ENCODE measurements at regions not wholly inside any gene's neighbourhood (a gene's known extent, or its start where the extent isn't known, plus 50 kb on each side); places are given as distances from the start of the nearest gene placed in this dataset.

DNA sequence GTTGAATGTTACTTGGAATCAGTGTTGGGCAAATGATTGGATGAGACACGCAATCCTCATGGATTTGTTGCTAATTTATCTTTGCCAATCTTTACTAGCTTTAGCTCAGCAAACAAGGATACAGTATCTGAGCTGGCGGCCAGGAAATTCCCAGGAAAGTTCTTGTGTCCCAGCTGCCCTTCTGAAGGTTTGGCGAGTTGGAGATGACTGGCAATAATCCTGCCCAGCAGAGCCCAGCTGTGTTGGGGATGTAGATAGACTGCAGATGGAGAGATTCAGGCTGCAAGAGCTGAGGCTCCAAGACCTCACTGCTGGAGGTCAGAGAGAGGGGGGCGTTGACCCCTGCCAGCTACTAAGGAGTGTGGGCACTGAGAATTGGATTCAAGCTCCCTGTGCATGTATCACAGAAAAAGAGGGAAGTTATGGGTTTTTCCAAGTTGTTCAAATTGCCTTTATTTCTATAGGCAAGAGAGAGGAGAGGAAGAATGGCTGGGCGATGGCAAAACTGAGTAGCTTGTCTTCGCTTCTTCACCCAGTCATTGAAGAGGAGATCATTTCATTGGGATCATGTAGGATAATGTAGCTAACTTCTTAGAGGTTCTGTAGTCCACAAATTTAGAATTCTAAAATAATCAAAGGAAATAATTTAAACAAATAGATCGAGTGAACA is 506.8 kb upstream of the LRATD1 start:
- H2BK20ac ChIP-seq (ENCODE audit: low read depth, low read length, poor library complexity, severe bottlenecking) = no peak overlapping the region
- no peak overlapping the region for H2BK15ac ChIP-seq (ENCODE audit: low read depth, low read length)
- H3K9ac ChIP-seq (ENCODE audit: extremely low read depth, insufficient read length, low read length) = no peak overlapping the region
- no peak overlapping the region for H2BK120ac ChIP-seq (ENCODE audit: low read depth, low read length, poor library complexity, severe bottlenecking)
- H3K4me2 ChIP-seq (ENCODE audit: insufficient read depth, insufficient read length, low read length) = no peak overlapping the region
- H3K27ac ChIP-seq (ENCODE audit: insufficient read length, low read depth, low read length) = no peak overlapping the region
- no peaks in the 10 kb centered on the region for H3K4me1 Mint-ChIP-seq
- no peak overlapping the region for H4K5ac ChIP-seq (ENCODE audit: insufficient read length, low read depth, low read length)
- no peaks in the 10 kb centered on the region for H3K23me2 ChIP-seq (ENCODE audit: insufficient read length, low read depth, low read length, poor library complexity, severe bottlenecking)
- H2AK5ac ChIP-seq (ENCODE audit: insufficient read length, low read length) = no peak overlapping the region
- H2BK12ac ChIP-seq (ENCODE audit: insufficient read length, low read depth, low read length) = no peak overlapping the region
- H3K79me2 ChIP-seq (ENCODE audit: insufficient read depth, low read length) = no peaks in the 10 kb centered on the region; the same call in 1 of the 2 replicates
- H3K18ac ChIP-seq (ENCODE audit: insufficient read length, low read depth, low read length) = no peak overlapping the region
- no peak overlapping the region for H4K91ac ChIP-seq (ENCODE audit: insufficient read length, low read depth, low read length)
- H3K9me3 Mint-ChIP-seq = peaks cover 5 to 7% of the 10 kb centered on the region in 2 experiments; a peak in 3 of 5 replicates
- no peak overlapping the region for H3K56ac ChIP-seq (ENCODE audit: insufficient read length, low read depth, low read length)
- no peaks in the 10 kb centered on the region for H3K9me3 ChIP-seq (ENCODE audit: control insufficient read depth, low read depth, low read length)
- H3T11ph ChIP-seq (ENCODE audit: low read length) = no peak overlapping the region
- peaks cover 0 to 5% (median 3%) of the 10 kb centered on the region in 3 experiments; a peak in 4 of 7 replicates for H3K36me3 Mint-ChIP-seq (ENCODE audit: insufficient read depth in 1 of 3, low read depth in 3 of 3)
- no peak overlapping the region for H4K8ac ChIP-seq (replicated peaks; ENCODE audit: insufficient read length, low read depth, low read length)
- no peak overlapping the region for H3K4ac ChIP-seq (ENCODE audit: low read depth, low read length)
- H3K27me3 Mint-ChIP-seq (ENCODE audit: low read depth) = no peaks in the 10 kb centered on the region
- H3K27me3 ChIP-seq (ENCODE audit: insufficient read depth, low read length) = no peaks in the 10 kb centered on the region
- no peak overlapping the region for H2AFZ ChIP-seq (ENCODE audit: low read length)
- no peak overlapping the region for H3K23ac ChIP-seq (ENCODE audit: insufficient read length, low read depth, low read length)
- H4K20me1 ChIP-seq (ENCODE audit: control insufficient read depth, insufficient read depth, insufficient read length) = no peaks in the 10 kb centered on the region
- no peaks in the 10 kb centered on the region for H3K79me1 ChIP-seq (ENCODE audit: insufficient read depth, low read depth, low read length, poor library complexity, severe bottlenecking)
- H2BK5ac ChIP-seq (ENCODE audit: insufficient read length, low read length) = no peak overlapping the region
- no peak overlapping the region for H3K14ac ChIP-seq (ENCODE audit: insufficient read depth, low read length)
- H3K4me3 Mint-ChIP-seq = no peak overlapping the region
- no peaks in the 10 kb centered on the region for H3K4me1 ChIP-seq (ENCODE audit: insufficient read depth, low read length)
- no peak for DNase-seq
- no peak for TF ChIP-seq CTCF (conservative IDR thresholded peaks at IDR 0.05)
- WGBS (ENCODE audit: extremely low coverage, insufficient read length, low lambda C conversion rate) = no CpG with 5 or more reads among the region's 7 CpGs
- no peak overlapping the region for H3K27ac Mint-ChIP-seq
